Colonic mucosa (tissue), 4 donors: ENCODE measurements at regions not wholly inside any gene's neighbourhood (a gene's known extent, or its start where the extent isn't known, plus 50 kb on each side); places are given as distances from the start of the nearest gene placed in this dataset.

ENCODE experiments used
- DNase-seq: peaks from one replicate; pipeline ENCODE4 v3.0.0-alpha.2; 2020
- H3K27ac ChIP-seq: fragments of 200-600 bp; one replicate; pipeline ENCODE4 v1.8.0; 2021
- H3K27me3 ChIP-seq: fragments of 200-600 bp; one replicate; pipeline ENCODE4 v1.8.0; 2021
- H3K36me3 ChIP-seq: fragments of 200-600 bp; one replicate; pipeline ENCODE4 v1.8.0; 2021
- H3K4me1 ChIP-seq: fragments of 200-600 bp; one replicate; pipeline ENCODE4 v1.8.0; 2021; ENCODE audit warnings: mild to moderate bottlenecking
- H3K4me3 ChIP-seq: fragments of 200-600 bp; one replicate; pipeline ENCODE4 v1.8.0; 2021
- H3K9ac ChIP-seq, 2 donors: one replicate each; pipeline ENCODE4 v1.7.0; 2013; ENCODE audit warnings: control low read depth in 2 of 2, low read depth in 2 of 2, low read length in 2 of 2
- H3K9me3 ChIP-seq: fragments of 200-600 bp; one replicate; pipeline ENCODE4 v1.8.0; 2021
- CTCF ChIP-seq: fragments of 200-600 bp; IDR thresholded peaks from one replicate; pipeline ENCODE4 v1.8.0; 2022; ENCODE audit warnings: antibody characterized with exemption, mild to moderate bottlenecking
- intact Hi-C: fragments of 100-400 bp; cut with DNase I; formaldehyde crosslinking; loops from one replicate; pipeline ENCODE4 v1.14.1; 2022
- donor health status: healthy.
- donor health status: DM: no; HTN: no; CAD: no.
- donor health status: DM: no; HTN: no; CAD: no.

GRCh38 chr22:48241658-48242057 lies 1479.2 kb downstream of the TBC1D22A start:
- H3K36me3 ChIP-seq: no peaks in the 10 kb centered on the region
- DNase-seq: no peak
- no peak overlapping the region for H3K4me3 ChIP-seq
- no peaks in the 10 kb centered on the region for H3K27me3 ChIP-seq
- no peaks in the 10 kb centered on the region for H3K9me3 ChIP-seq
- H3K9ac ChIP-seq: no peak overlapping the region
- no peak overlapping the region for H3K27ac ChIP-seq
- no peak for TF ChIP-seq CTCF
- H3K4me1 ChIP-seq: no peaks in the 10 kb centered on the region
- intact Hi-C loops: no loop called here

GRCh38 chr22:48240935-48241230 lies 1478.4 kb downstream of the TBC1D22A start:
- Histone ChIP-seq H3K36me3 (no peaks in the 10 kb centered on the region), H3K4me1 (no peaks in the 10 kb centered on the region), H3K9me3 (no peaks in the 10 kb centered on the region), H3K27me3 (no peaks in the 10 kb centered on the region), H3K4me3 (no peak overlapping the region), H3K9ac (no peak overlapping the region), H3K27ac (no peak overlapping the region)
- DNase-seq: no peak
- TF ChIP-seq CTCF: no peak
- intact Hi-C loops: no loop called here

GRCh38 chr22:48240148-48240934 lies 1477.9 kb downstream of the TBC1D22A start:
- DNase-seq: no peak
- Histone ChIP-seq H3K36me3 (no peaks in the 10 kb centered on the region), H3K9ac (no peak overlapping the region), H3K27ac (no peak overlapping the region), H3K9me3 (no peaks in the 10 kb centered on the region), H3K4me3 (no peak overlapping the region), H3K4me1 (no peaks in the 10 kb centered on the region), H3K27me3 (no peaks in the 10 kb centered on the region)
- intact Hi-C loops: no loop called here
- no peak for TF ChIP-seq CTCF

- H3K4me1 ChIP-seq: no peaks in the 10 kb centered on the region
- no peak for TF ChIP-seq CTCF
- no peak overlapping the region for H3K9ac ChIP-seq
- H3K36me3 ChIP-seq: no peaks in the 10 kb centered on the region
- intact Hi-C loops: no loop called here
- no peaks in the 10 kb centered on the region for H3K9me3 ChIP-seq
- H3K4me3 ChIP-seq: no peak overlapping the region
- no peaks in the 10 kb centered on the region for H3K27me3 ChIP-seq
- no peak for DNase-seq
- H3K27ac ChIP-seq: no peak overlapping the region
Observed at GRCh38 chr22:48239461-48240147, 1477.2 kb downstream of the TBC1D22A start.

- Histone ChIP-seq H3K27me3 (no peaks in the 10 kb centered on the region), H3K4me3 (no peak overlapping the region), H3K9me3 (no peaks in the 10 kb centered on the region), H3K27ac (no peak overlapping the region), H3K4me1 (no peaks in the 10 kb centered on the region), H3K36me3 (no peaks in the 10 kb centered on the region), H3K9ac (no peak overlapping the region)
- intact Hi-C loops: no loop called here
- TF ChIP-seq CTCF: no peak
- DNase-seq: no peak
Observed at GRCh38 chr22:48238966-48239365, 1476.5 kb downstream of the TBC1D22A start.
